Activated CD8-positive, alpha-beta memory T cell treated with anti-CD3 and anti-CD28 coated beads, Interleukin-2, amount 10 ng/mL, durations not matched to agents 7 days and 5 days (primary cell): ENCODE measurements at regions not wholly inside any gene's neighbourhood (a gene's known extent, or its start where the extent isn't known, plus 50 kb on each side); places are given as distances from the start of the nearest gene placed in this dataset.
"Not testable (repeated sequence)": the region's sequence is repeated elsewhere in the genome, so short reads cannot be mapped to it uniquely, and the experiment has no call there.

Experiments
- ATAC-seq: fragments of 150-1000 bp; cut with Tn5 transposase; one replicate; pipeline ENCODE4 v1.10.0; 2021; ENCODE audit warnings: moderate library complexity
- CTCF ChIA-PET: fragments of 350-600 bp; sonication (Branson Sonifier 250); formaldehyde crosslinking; loops from one replicate; lab custom pipeline; 2021; ENCODE audit warnings: antibody characterized with exemption; lab: Charles Lee
- DNase-seq: peaks from one replicate; pipeline ENCODE4 v3.0.0-alpha.2; 2020
- H3K27ac Mint-ChIP-seq: one replicate; pipeline ENCODE4 v1.8.0; 2021; ENCODE audit warnings: mild to moderate bottlenecking, mixed read lengths
- H3K27me3 Mint-ChIP-seq: one replicate; pipeline ENCODE4 v1.8.0; 2021; ENCODE audit warnings: mixed read lengths
- H3K36me3 Mint-ChIP-seq: one replicate; pipeline ENCODE4 v1.8.0; 2021; ENCODE audit warnings: mild to moderate bottlenecking, mixed read lengths
- H3K4me1 Mint-ChIP-seq: one replicate; pipeline ENCODE4 v1.8.0; 2021; ENCODE audit warnings: mixed read lengths
- H3K4me3 Mint-ChIP-seq: one replicate; pipeline ENCODE4 v1.8.0; 2021; ENCODE audit warnings: mild to moderate bottlenecking, moderate library complexity, mixed read lengths
- H3K9me3 Mint-ChIP-seq: one replicate; pipeline ENCODE4 v1.8.0; 2022; ENCODE audit warnings: low read depth, mixed read lengths

GRCh38 chr4:137800861-137801260 is 268.6 kb upstream of the PCDH18 start:
- peaks cover 2% of the 10 kb centered on the region for H3K9me3 Mint-ChIP-seq

GRCh38 chr4:137794764-137795254 is 262.5 kb upstream of the PCDH18 start:
- Mint-ChIP-seq H3K9me3 (peaks cover 3% of the 10 kb centered on the region), H3K4me3 (no peak overlapping the region), H3K4me1 (no peaks in the 10 kb centered on the region), H3K36me3 (no peaks in the 10 kb centered on the region), H3K27me3 (no peaks in the 10 kb centered on the region), H3K27ac (no peak overlapping the region)
- CTCF ChIA-PET = no interaction called here
- no peak for ATAC-seq
- DNase-seq = no peak

More at GRCh38 chr4:137800861-137801260, 268.6 kb upstream of the PCDH18 start:
- no peak overlapping the region for H3K4me3 Mint-ChIP-seq
- H3K36me3 Mint-ChIP-seq = no peaks in the 10 kb centered on the region
- DNase-seq (no peak), ATAC-seq (no peak)
- H3K27ac Mint-ChIP-seq = no peak overlapping the region
- no peaks in the 10 kb centered on the region for H3K4me1 Mint-ChIP-seq
- H3K27me3 Mint-ChIP-seq = no peaks in the 10 kb centered on the region
- CTCF ChIA-PET = no interaction called here

- DNase-seq, CTCF ChIA-PET: not testable (repeated sequence)
These were observed 257.0 kb upstream of the PCDH18 start for GRCh38 chr4:137789263-137789662.

GRCh38 chr4:137783923-137784322 is 251.6 kb upstream of the PCDH18 start:
- H3K9me3 Mint-ChIP-seq, H3K27me3 Mint-ChIP-seq, H3K27ac Mint-ChIP-seq, H3K36me3 Mint-ChIP-seq, ATAC-seq, H3K4me3 Mint-ChIP-seq, H3K4me1 Mint-ChIP-seq, DNase-seq, CTCF ChIA-PET: not testable (repeated sequence)

More at GRCh38 chr4:137789263-137789662, 257.0 kb upstream of the PCDH18 start:
- not testable (repeated sequence) for H3K4me3 Mint-ChIP-seq, H3K4me1 Mint-ChIP-seq, H3K27ac Mint-ChIP-seq, ATAC-seq, H3K27me3 Mint-ChIP-seq, H3K9me3 Mint-ChIP-seq, H3K36me3 Mint-ChIP-seq

- no peaks in the 10 kb centered on the region for H3K27me3 Mint-ChIP-seq
- no peaks in the 10 kb centered on the region for H3K9me3 Mint-ChIP-seq
- H3K4me3 Mint-ChIP-seq = no peak overlapping the region
- no peaks in the 10 kb centered on the region for H3K36me3 Mint-ChIP-seq
- DNase-seq (no peak), ATAC-seq (no peak)
- CTCF ChIA-PET = no interaction called here
- H3K27ac Mint-ChIP-seq = no peak overlapping the region
- H3K4me1 Mint-ChIP-seq = no peaks in the 10 kb centered on the region
These were observed 243.4 kb upstream of the PCDH18 start for GRCh38 chr4:137775701-137776100.

GRCh38 chr4:137774501-137774900 is 242.2 kb upstream of the PCDH18 start:
- H3K9me3 Mint-ChIP-seq = peaks cover 3% of the 10 kb centered on the region
- no peak overlapping the region for H3K4me3 Mint-ChIP-seq
- H3K4me1 Mint-ChIP-seq = no peaks in the 10 kb centered on the region
- ATAC-seq = no peak
- no peaks in the 10 kb centered on the region for H3K36me3 Mint-ChIP-seq
- H3K27ac Mint-ChIP-seq = no peak overlapping the region
- CTCF ChIA-PET = no interaction called here
- DNase-seq = no peak
- no peaks in the 10 kb centered on the region for H3K27me3 Mint-ChIP-seq

- H3K4me1 Mint-ChIP-seq = no peaks in the 10 kb centered on the region
- no peaks in the 10 kb centered on the region for H3K27me3 Mint-ChIP-seq
- DNase-seq (no peak), ATAC-seq (no peak)
- no peak overlapping the region for H3K4me3 Mint-ChIP-seq
- H3K27ac Mint-ChIP-seq = no peak overlapping the region
- CTCF ChIA-PET = no interaction called here
- no peaks in the 10 kb centered on the region for H3K36me3 Mint-ChIP-seq
- peaks cover 8% of the 10 kb centered on the region for H3K9me3 Mint-ChIP-seq
These were observed 236.6 kb upstream of the PCDH18 start for GRCh38 chr4:137768881-137769280.

GRCh38 chr4:137768196-137768595 is 235.9 kb upstream of the PCDH18 start:
- H3K9me3 Mint-ChIP-seq = peaks cover 8% of the 10 kb centered on the region
- CTCF ChIA-PET = no interaction called here
- H3K4me3 Mint-ChIP-seq = no peak overlapping the region
- H3K36me3 Mint-ChIP-seq = no peaks in the 10 kb centered on the region
- no peaks in the 10 kb centered on the region for H3K4me1 Mint-ChIP-seq
- ATAC-seq = no peak
- no peak overlapping the region for H3K27ac Mint-ChIP-seq
- no peak for DNase-seq
- H3K27me3 Mint-ChIP-seq = no peaks in the 10 kb centered on the region

GRCh38 chr4:137762591-137762990 is 230.3 kb upstream of the PCDH18 start:
- Mint-ChIP-seq H3K36me3 (no peaks in the 10 kb centered on the region), H3K27ac (no peak overlapping the region)

GRCh38 chr4:137754652-137755471 is 222.6 kb upstream of the PCDH18 start:
- Mint-ChIP-seq H3K36me3 (no peaks in the 10 kb centered on the region), H3K9me3 (no peaks in the 10 kb centered on the region), H3K27me3 (no peaks in the 10 kb centered on the region), H3K4me3 (no peak overlapping the region), H3K4me1 (no peaks in the 10 kb centered on the region), H3K27ac (no peak overlapping the region)
- ATAC-seq = no peak
- CTCF ChIA-PET = no interaction called here
- no peak for DNase-seq

More at GRCh38 chr4:137762591-137762990, 230.3 kb upstream of the PCDH18 start:
- no peaks in the 10 kb centered on the region for H3K27me3 Mint-ChIP-seq
- peaks cover 2% of the 10 kb centered on the region for H3K9me3 Mint-ChIP-seq
- DNase-seq (no peak), ATAC-seq (no peak)
- no peaks in the 10 kb centered on the region for H3K4me1 Mint-ChIP-seq
- CTCF ChIA-PET = no interaction called here
- H3K4me3 Mint-ChIP-seq = no peak overlapping the region

GRCh38 chr4:137749466-137749865 is 217.2 kb upstream of the PCDH18 start:
- CTCF ChIA-PET = no interaction called here
- Mint-ChIP-seq H3K9me3 (no peaks in the 10 kb centered on the region), H3K27me3 (no peaks in the 10 kb centered on the region), H3K4me1 (no peaks in the 10 kb centered on the region), H3K4me3 (no peak overlapping the region), H3K27ac (no peak overlapping the region), H3K36me3 (no peaks in the 10 kb centered on the region)
- DNase-seq (no peak), ATAC-seq (no peak)

- CTCF ChIA-PET = no interaction called here
- Mint-ChIP-seq H3K4me1 (no peaks in the 10 kb centered on the region), H3K27me3 (no peaks in the 10 kb centered on the region), H3K4me3 (no peak overlapping the region), H3K27ac (no peak overlapping the region), H3K36me3 (no peaks in the 10 kb centered on the region), H3K9me3 (peaks cover 2% of the 10 kb centered on the region)
- DNase-seq (no peak), ATAC-seq (no peak)
These were observed 216.3 kb upstream of the PCDH18 start for GRCh38 chr4:137748616-137749015.

- DNase-seq = no peak
- Mint-ChIP-seq H3K36me3 (no peaks in the 10 kb centered on the region), H3K4me3 (no peak overlapping the region), H3K27ac (no peak overlapping the region), H3K4me1 (no peaks in the 10 kb centered on the region), H3K27me3 (no peaks in the 10 kb centered on the region), H3K9me3 (peaks cover 2% of the 10 kb centered on the region)
- ATAC-seq = no peak
- CTCF ChIA-PET = no interaction called here
These were observed 207.8 kb upstream of the PCDH18 start for GRCh38 chr4:137740141-137740540.

GRCh38 chr4:137739391-137739790 is 207.1 kb upstream of the PCDH18 start:
- Mint-ChIP-seq H3K4me1 (no peaks in the 10 kb centered on the region), H3K9me3 (peaks cover 6% of the 10 kb centered on the region), H3K27ac (no peak overlapping the region), H3K27me3 (no peaks in the 10 kb centered on the region), H3K36me3 (no peaks in the 10 kb centered on the region), H3K4me3 (no peak overlapping the region)
- DNase-seq (no peak), ATAC-seq (no peak)
- CTCF ChIA-PET = no interaction called here
